ENCODE measurements at regions not wholly inside any gene's neighbourhood (a gene's known extent, or its start where the extent isn't known, plus 50 kb on each side); places are given as distances from the start of the nearest gene placed in this dataset.

GRCh38 chr7:155979566-155979965 is 167.3 kb upstream of the SHH start:
- peak in 1 of 10 donors; percentile 73 for DNase-seq
- intact Hi-C loops (cut with DNase I), result no loop called here

DNA sequence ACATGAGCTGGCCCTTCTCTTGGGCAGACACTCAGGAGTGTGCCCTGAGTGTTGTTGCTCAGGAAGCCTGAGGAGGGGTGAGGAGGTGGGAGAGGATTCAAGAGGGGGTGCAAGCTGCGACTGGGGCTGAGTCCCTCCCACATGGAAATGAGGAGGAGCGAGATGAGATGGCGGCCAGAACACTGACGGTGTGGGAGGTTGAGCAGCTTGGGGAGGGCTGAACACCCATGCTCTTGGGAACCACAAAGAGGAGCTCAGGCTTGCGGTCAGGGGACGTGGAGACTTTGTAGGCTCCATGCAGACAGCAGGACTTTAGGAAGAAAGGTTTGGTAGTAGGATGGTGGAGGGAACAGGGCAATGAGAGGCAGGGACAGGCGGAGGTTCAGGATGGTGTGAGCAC is 163.2 kb upstream of the SHH start:
- intact Hi-C loops (cut with DNase I), result no loop called here
- peak in 1 of 10 donors; percentile 15 for DNase-seq

DNA sequence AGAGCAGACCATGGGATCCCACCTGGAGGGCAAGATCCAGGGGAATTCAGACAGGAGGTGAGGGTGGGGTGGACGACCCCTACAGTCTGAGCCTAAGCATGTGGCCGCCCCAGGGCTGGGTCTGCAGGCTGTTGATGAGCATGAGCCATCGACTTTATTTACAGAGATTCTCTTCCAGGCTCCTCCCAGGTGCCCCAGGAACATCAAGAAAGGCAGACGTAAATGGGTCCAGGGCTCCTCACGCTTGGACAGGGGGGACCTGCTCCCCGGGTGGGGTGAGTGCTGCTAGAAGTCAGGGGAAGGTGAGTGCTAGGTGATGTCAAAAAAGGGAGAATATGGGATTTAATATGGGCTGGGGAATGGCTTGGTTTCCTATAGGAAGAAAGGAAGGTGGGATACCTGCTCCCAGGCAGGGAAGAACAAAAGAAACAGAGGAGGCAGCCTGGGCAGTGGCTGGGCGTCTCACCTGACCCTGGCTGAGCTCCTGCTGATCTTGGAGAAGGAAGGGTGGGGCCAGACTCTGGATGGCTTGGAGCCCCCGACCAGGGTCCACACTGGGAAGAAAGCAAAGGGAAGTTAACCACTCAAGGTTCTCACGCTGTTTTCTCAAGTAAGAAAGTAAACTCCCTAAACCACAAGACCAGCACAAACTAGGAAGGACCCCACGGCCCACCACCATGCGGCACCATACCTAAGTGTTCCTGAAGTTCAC is 162.1 kb upstream of the SHH start:
- DNase-seq, result no peak
- intact Hi-C loops (cut with DNase I), result no loop called here

DNA sequence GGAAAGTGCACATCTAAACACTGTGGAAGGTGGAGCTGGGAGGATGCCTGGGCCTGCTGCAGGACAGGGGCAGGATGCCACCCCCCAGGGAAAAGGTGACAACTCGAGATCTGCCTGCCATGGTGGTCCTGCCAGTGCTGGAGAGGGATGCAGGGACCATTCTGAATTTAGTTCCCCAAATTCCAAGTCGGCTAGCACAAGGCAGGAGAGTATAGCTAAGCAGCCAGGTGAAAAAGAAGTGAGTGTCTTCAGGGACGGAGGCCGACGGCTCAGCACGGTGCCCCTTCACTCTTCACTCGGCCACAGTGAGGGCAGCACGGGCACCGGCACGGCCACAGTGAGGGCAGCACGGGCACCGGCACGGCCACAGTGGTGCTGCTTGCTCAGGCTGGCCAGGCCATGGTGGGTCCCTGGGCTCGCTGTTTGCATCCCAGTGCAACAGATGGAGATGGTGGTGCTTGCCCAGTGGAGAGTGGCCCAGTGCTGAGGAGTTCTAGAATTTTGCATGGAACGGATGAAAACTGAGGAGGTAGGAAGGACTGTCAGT is 161.3 kb upstream of the SHH start:
- DNase-seq, result no peak
- intact Hi-C loops (cut with DNase I), result no loop called here

GRCh38 chr7:155972651-155973390 is 160.6 kb upstream of the SHH start:
- intact Hi-C loops (cut with DNase I), result no loop called here
- no peak for DNase-seq

GRCh38 chr7:155972247-155972646 is 160.0 kb upstream of the SHH start:
- no peak for DNase-seq
- intact Hi-C loops (cut with DNase I), result no loop called here

DNA sequence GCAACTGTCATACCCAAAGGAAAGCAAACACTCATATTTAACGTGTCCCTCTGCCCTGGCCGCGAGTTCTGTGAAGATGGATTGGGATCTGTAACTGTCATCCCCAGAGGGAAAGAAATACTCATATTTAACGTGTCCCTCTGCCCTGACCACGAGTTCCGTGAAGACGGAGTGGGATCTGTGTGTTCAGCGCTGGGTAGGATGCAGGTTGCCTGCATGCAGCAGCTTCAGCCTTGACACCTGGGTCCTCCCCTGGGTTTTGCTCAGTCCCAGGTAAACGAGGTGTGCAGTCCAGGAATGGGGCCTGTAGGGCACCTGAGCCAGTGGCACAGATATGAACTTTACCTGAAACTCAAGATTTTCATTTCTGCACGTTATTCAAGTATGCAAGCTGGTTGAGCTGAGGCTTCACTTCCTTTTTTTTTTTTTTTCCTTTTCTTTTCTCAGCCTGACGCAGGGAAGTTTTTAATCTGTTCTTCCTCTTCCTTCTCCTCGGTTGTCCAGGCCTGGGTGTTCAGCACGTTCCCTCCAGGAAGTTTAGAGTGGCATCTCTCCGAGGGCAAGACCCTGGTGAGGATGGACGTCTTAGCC is 159.0 kb upstream of the SHH start:
- no peak for DNase-seq
- intact Hi-C loops (cut with DNase I), result no loop called here

DNA sequence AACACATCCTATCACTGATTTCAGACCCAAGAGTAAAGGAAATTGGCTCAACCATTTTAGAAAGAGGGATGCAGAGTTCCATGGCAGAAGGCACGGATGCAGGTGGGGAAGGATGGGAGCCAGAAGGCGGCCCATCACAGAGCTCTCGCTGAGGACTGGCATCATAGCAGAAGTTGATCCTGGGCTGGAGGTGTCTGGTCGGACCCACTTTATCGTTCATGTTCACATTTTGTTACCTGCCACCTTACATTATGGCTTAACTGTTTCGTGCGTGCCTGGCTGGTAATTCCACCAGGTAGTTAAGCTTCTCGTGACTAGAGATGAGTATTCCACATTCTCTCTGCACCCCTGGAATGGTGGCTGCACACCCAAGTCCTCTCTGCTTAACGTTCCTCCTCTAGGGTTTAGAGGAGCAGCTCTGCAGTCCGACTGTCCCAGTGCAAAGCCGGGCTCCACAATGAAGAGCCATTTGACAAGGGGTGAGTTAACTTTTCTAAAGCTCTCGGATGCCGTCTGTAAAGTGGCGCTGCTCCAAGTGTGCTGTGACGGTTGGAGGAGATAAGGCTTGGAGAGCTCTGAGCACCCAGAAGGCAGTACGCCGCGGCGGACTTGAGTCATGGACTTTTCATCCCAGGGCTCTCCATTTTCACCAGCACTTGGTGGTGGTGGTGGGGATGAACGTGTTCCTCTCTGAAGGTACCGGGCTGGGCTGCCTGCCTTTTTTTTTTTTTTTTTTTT is 157.1 kb upstream of the SHH start:
- DNase-seq, result peak in 1 of 10 donors; percentile 45
- intact Hi-C loops (cut with DNase I), result no loop called here

- intact Hi-C loops (cut with DNase I), result no loop called here
- no peak for DNase-seq
Observed at GRCh38 chr7:155965010-155965409, 152.7 kb upstream of the SHH start.

- DNase-seq, result no peak
- intact Hi-C loops (cut with DNase I), result no loop called here
Observed at GRCh38 chr7:155964543-155964942, 152.3 kb upstream of the SHH start.

- DNase-seq, result no peak
- intact Hi-C loops (cut with DNase I), result no loop called here
Observed at GRCh38 chr7:155963771-155964195, 151.5 kb upstream of the SHH start.

- no peak for DNase-seq
- intact Hi-C loops (cut with DNase I), result no loop called here
Observed at GRCh38 chr7:155963356-155963755, 151.1 kb upstream of the SHH start.

DNA sequence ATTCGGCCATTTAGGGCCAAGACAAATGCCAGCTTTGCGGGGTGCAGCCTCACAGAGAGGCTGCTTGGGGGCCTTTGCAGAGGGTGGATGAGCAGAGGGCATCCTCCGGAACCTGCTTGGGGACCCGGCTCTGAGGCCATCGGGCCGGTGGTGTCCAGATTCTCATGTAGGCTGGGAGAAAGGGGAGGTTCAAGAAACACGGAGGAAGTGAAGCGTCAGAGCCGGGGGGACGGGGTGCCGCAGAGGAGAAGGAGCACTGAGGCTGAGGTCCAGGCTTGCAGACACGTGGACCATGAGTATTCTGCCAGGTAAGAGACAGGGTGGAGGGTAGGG is 150.7 kb upstream of the SHH start:
- DNase-seq, result peak in 1 of 10 donors; percentile 80
- intact Hi-C loops (cut with DNase I), result no loop called here

DNA sequence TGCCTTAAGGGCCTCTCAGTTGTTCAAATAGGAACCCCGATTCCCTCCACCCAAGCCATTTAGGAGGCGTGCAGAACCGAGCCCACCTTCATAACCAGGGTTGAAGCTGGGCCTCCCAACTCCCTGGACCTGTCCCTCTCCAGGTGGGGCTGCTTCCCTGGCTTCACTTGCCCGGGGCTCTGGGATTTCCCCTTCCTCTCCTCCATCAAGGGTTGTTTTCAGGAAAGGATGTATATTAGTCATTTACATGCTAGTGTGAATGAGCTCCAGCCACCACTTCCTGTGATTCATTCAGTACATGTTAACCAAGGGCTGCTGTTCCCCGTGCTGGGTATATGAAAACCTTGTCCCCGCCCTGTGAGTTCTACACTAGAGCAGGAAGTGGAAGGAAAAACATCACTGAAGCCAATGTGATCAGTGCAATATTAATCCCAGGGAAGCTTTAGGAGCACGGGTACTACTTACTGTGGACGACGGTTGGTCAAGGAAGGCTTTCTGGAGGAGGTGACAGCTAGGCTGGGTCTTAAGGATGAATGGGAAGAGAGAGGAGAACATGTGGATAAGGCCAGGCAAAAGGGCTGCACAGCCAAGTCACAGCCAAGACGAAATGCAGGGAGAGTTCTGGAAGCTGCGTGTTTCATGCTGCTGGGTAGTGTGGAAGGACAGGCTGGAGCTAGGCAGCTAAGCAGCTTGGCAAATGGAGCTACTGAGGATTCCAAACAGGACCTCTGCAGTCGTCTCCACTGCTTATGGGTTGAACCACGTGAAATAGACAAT is 150.1 kb upstream of the SHH start:
- intact Hi-C loops (cut with DNase I), result no loop called here
- peak in 1 of 10 donors; percentile 39 for DNase-seq

DNA sequence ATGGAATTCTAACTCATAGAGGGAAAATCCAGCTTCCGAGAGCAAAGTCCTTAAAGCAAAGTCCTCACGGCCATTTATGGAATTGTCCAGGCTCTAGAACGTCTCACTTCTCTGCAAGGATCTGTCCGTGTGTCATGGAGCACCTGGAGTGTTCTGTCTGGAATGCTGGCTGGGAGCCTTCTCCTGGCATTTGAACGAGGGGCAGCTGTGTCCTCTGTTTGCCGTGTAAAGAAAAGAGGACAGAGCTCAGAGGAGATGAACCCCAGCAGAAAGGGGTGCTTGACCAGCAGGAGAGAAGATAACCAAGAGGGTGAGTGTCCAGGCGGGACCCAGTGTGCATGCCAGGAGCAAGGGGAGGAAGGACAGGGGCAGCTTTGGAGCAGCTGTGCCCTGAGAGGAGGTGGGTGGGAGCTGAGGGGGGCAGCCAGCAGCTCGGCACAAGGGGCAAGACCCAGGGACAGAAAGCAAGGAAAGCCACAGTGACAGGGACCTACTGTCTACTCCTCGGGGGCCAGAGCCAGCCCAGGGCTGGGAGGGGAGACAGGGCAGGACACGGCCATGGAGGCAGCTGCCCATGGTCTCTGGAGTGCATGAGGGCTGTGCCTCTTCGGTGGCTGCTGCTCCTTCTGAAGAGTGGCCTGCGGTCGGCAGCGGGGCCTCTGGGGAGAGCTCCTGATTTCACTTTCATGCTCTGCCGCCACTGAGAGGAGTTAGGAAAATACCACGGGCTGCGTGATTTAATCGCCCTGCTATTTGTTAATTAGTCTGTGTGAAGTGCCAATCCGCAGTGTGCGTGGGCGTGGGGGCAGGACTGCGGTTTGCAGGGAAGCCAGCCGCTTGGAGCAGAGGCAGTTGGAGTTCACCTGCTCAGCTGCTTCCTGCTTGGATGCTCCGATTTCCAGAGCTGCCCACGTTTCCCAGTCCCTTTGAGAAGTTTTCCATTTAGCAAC is 149.3 kb upstream of the SHH start:
- DNase-seq, result peak in 1 of 10 donors; percentile 67
- intact Hi-C loops (cut with DNase I), result no loop called here

DNA sequence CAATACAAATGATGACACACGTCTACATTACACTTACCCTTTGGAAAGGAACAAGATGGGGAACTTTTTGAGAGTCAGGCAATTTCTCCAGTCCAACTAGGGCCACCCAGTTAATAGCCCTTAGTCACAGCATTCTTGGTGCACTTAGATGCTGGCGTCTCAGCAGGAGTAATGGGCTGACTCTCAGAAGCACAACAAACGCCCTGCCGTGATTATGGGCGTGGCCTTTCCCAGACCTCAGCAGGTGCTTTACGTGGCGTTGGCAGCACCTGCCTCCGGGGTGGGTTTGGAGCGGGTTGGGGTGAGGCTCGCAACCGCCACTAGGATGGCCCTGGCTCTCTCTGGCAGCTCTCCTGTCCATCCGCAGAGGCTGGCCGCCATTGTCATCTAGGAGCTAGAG is 147.6 kb upstream of the SHH start:
- intact Hi-C loops (cut with DNase I), result no loop called here
- DNase-seq, result peak in 2 of 10 donors; percentile 40 to 42

GRCh38 chr7:155956977-155957376 is 144.7 kb upstream of the SHH start:
- intact Hi-C loops (cut with DNase I), result no loop called here
- DNase-seq, result no peak

- peak in 1 of 10 donors; percentile 63 for DNase-seq
- intact Hi-C loops (cut with DNase I), result no loop called here
Observed at GRCh38 chr7:155955367-155955635, 143.0 kb upstream of the SHH start.

Measured in posterior cingulate gyrus (tissue), 11 donors.